IPS DF 6.9 (cell line): ENCODE measurements at regions not wholly inside any gene's neighbourhood (a gene's known extent, or its start where the extent isn't known, plus 50 kb on each side); places are given as distances from the start of the nearest gene placed in this dataset.

Experiments used
- DNase-seq: peaks from one replicate; pipeline ENCODE4 v3.0.0-alpha.2; 2013; ENCODE audit warnings: low read depth, low spot score
- H3K27ac ChIP-seq: one replicate; pipeline ENCODE4 v1.5.1; 2013; ENCODE audit warnings: low read length, control low read depth
- H3K27me3 ChIP-seq: 2 replicates; pipeline ENCODE4 v1.6.1; 2013; ENCODE audit warnings: mild to moderate bottlenecking, low read length; ENCODE audit not compliant: control insufficient read depth, insufficient read depth
- H3K36me3 ChIP-seq: 2 replicates; pipeline ENCODE4 v1.6.1; 2013; ENCODE audit warnings: low read length; ENCODE audit not compliant: control insufficient read depth, insufficient read depth
- H3K4me1 ChIP-seq: 2 replicates; pipeline ENCODE4 v1.6.1; 2013; ENCODE audit warnings: low read length; ENCODE audit not compliant: control insufficient read depth, insufficient read depth
- H3K4me3 ChIP-seq: 2 replicates; pipeline ENCODE4 v1.5.1; 2013; ENCODE audit warnings: mild to moderate bottlenecking, low read length
- H3K9me3 ChIP-seq: 2 replicates; pipeline ENCODE4 v1.6.1; 2013; ENCODE audit warnings: low read length, inconsistent platforms; ENCODE audit not compliant: control insufficient read depth, insufficient read depth
- WGBS: extraction: QIAGEN DNeasy Blood & Tissue Kit; methylation state at CpG from one replicate; pipeline ENCODE4 v1.1.7; 2013; ENCODE audit warnings: mixed read lengths, missing lambda C conversion rate; ENCODE audit not compliant: insufficient read length, insufficient coverage; 5-methylcytosine and 5-hydroxymethylcytosine counted together

DNA sequence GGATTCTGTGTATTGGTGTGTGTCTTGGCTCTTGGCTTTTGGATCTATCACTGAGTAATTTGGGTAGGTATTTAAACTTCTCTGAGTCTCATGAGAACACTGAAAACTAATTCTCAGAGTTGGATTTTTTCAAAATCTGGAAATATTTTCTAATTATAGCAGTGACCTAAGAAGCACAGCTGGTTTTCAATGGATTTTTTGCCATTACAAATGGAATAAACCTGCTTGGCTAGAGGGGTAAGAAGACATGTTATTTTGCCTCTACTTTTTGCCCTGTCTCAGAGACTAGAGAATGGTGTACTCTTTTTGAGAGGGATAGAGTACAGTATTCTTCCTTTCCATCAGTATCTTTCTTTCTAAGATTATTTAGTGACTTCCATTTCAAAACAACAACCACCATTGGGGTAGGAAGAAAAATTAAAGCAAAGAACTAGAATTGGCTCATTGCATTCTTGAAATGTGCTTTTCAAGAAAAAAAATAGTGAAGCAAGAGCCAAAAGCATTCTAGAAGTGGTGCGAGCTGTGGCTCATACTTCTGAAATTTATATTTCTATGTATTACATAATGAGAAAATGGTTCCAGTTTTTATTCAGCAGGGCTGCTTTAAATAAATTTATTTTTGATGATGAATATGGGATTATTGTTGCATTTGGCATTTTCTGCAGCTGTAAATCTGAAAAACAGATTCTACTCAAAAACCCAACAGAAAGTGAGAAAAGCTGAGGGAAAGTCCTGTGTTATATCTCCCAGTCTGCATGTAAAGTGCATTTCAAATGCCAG lies 850.2 kb upstream of the SLIT2 start:
- Histone ChIP-seq H3K4me3 (no peak overlapping the region), H3K27ac (no peak overlapping the region), H3K36me3 (no peaks in the 10 kb centered on the region), H3K4me1 (no peaks in the 10 kb centered on the region), H3K9me3 (no peaks in the 10 kb centered on the region), H3K27me3 (no peaks in the 10 kb centered on the region)
- WGBS: no CpG with 5 or more reads among the region's 1 CpG
- DNase-seq: no peak

DNA sequence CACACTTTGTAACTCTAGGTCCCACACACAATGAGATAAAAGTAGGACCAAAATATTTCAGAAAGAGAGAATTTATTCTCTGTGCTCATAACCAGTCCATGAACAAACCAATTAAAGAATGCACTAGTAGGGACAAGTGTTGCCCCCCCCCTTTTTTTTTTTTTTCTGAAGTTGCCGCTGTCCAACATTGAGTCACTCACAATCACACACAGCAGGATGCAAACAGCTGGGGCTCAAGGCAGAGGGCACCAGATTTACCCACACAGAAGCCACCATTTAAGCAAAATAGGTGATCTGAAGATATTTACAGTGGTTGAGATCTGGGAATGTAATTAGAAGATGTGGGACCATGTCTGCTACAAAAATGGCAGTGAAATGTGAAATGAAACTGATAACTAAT lies 850.9 kb upstream of the SLIT2 start:
- Histone ChIP-seq H3K9me3 (no peaks in the 10 kb centered on the region), H3K4me1 (no peaks in the 10 kb centered on the region), H3K27me3 (no peaks in the 10 kb centered on the region), H3K36me3 (no peaks in the 10 kb centered on the region), H3K27ac (no peak overlapping the region), H3K4me3 (no peak overlapping the region)
- DNase-seq: no peak
- no CpG with 5 or more reads among the region's 1 CpG for WGBS

DNA sequence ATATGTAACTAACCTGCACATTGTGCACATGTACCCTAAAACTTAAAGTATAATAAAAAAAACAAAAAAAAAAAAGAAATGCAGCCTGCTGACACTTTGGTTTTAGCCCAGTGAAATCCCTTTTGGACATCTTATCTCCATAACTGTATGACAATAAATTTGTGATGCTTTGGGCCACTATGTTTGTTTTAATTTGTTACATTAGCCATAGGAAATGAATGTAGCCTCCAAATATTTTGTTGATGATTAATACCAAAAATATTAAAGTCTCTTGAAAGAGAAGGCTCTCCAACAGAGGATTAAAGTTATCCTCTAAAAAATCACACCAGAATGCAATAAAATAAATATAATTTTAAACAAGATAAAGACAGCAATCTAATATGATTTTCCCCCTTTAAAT lies 852.7 kb upstream of the SLIT2 start:
- no peak overlapping the region for H3K4me3 ChIP-seq
- H3K27me3 ChIP-seq: no peaks in the 10 kb centered on the region
- no peak for DNase-seq
- no peak overlapping the region for H3K27ac ChIP-seq
- no peaks in the 10 kb centered on the region for H3K36me3 ChIP-seq
- no peaks in the 10 kb centered on the region for H3K4me1 ChIP-seq
- no peaks in the 10 kb centered on the region for H3K9me3 ChIP-seq

DNA sequence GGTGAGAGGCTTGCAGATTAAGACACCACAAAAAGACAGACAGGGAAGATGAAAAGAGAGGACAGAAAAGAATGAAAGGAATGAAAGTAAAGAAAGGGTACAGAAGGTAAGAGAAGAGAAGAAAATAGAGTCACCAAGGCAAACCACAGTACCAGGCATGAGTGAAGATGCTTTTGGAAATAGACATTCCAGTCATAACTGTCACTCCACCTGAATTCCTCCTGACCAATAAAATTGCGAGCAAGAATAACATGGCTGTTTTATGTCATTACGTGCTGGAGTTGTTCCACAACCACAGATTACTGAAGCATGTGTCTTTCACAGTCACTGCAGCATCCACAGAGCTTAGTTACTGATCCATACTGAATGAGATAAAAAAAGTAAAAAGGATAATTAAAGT lies 864.9 kb upstream of the SLIT2 start:
- no peak overlapping the region for H3K4me3 ChIP-seq
- no peaks in the 10 kb centered on the region for H3K4me1 ChIP-seq
- H3K9me3 ChIP-seq: no peaks in the 10 kb centered on the region
- H3K27me3 ChIP-seq: no peaks in the 10 kb centered on the region
- no CpG with 5 or more reads among the region's 2 CpGs for whole genome bisulfite sequencing
- DNase-seq: no peak
- H3K36me3 ChIP-seq: no peaks in the 10 kb centered on the region
- H3K27ac ChIP-seq: no peak overlapping the region

DNA sequence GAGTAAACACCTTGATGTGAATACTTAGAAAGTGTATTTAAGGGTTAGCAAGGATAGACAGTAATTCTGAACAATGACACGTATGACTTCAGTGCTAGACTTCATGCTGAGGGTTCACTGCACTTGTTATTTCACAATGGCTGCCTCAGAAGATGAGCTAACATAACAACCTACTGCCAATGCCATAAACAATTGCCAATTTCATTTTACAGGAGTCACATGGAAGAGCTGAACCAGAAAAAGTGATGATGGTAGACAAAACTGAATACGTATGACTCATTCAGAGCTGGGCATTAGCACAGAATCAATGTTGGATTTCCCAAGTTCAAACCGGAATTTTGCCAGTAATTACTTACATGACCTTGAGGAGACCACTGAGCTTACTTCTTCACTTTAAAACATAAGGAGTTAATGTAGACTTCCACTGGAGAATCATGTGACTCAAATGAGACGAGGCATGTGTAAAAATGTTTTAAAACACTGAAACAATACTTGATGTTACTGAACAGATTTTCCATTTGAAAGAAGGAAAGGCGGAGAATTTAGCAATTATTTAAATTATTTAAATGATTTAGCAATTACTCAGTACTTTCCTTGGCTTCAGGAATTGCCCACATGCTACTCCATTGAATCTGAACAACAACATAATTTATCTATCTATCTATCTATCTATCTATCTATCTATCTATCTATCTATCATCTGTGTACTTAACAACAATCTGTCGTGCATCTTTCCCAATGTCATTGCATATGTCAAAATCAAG lies 868.5 kb upstream of the SLIT2 start:
- H3K9me3 ChIP-seq: no peaks in the 10 kb centered on the region
- H3K4me3 ChIP-seq: no peak overlapping the region
- H3K36me3 ChIP-seq: no peaks in the 10 kb centered on the region
- H3K27ac ChIP-seq: no peak overlapping the region
- no peaks in the 10 kb centered on the region for H3K4me1 ChIP-seq
- WGBS: no CpG with 5 or more reads among the region's 6 CpGs
- no peak for DNase-seq
- no peaks in the 10 kb centered on the region for H3K27me3 ChIP-seq

DNA sequence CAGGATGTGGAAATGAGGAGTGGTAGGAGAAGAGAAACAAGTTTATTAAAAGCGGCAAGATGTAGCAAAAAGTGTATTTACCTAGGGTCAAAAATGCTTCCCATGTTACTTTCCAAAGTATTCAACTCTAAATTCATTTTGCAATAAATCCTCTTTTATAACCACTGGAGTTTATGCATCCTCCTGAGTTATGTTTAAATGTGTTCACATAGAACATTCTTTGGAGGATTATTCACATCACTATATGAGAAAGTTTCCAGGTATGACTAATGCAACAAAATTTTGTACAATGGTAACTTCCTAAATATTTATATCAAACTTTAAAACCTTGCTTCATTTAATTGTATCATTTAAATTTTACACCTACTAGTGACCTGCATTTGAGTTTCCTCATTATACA lies 870.6 kb upstream of the SLIT2 start:
- Histone ChIP-seq H3K9me3 (no peaks in the 10 kb centered on the region), H3K36me3 (no peaks in the 10 kb centered on the region), H3K27ac (no peak overlapping the region), H3K4me1 (no peaks in the 10 kb centered on the region), H3K27me3 (no peaks in the 10 kb centered on the region), H3K4me3 (no peak overlapping the region)
- no peak for DNase-seq
- no CpG with 5 or more reads among the region's 1 CpG for WGBS

DNA sequence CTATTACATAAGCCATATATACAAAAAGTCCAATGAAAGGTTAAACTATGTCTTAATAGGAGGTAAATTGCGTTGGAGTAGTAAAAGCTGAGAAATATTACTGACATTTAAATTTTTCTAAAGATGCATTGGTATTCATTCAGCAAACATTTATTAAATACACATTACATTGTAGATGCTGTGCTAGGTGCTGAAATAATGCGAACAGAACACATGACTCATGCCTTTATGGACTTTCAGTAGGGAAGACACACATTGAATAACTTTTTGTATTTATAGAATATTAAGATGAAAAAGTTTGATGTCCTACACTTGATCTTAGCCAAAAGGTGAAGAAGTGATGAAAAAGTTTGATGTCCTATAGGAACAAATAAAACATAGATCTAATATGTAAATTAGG lies 871.1 kb upstream of the SLIT2 start:
- no peaks in the 10 kb centered on the region for H3K4me1 ChIP-seq
- H3K27me3 ChIP-seq: no peaks in the 10 kb centered on the region
- H3K9me3 ChIP-seq: no peaks in the 10 kb centered on the region
- no peak overlapping the region for H3K4me3 ChIP-seq
- H3K36me3 ChIP-seq: no peaks in the 10 kb centered on the region
- no peak overlapping the region for H3K27ac ChIP-seq
- DNase-seq: no peak
- no CpG with 5 or more reads among the region's 2 CpGs for WGBS

DNA sequence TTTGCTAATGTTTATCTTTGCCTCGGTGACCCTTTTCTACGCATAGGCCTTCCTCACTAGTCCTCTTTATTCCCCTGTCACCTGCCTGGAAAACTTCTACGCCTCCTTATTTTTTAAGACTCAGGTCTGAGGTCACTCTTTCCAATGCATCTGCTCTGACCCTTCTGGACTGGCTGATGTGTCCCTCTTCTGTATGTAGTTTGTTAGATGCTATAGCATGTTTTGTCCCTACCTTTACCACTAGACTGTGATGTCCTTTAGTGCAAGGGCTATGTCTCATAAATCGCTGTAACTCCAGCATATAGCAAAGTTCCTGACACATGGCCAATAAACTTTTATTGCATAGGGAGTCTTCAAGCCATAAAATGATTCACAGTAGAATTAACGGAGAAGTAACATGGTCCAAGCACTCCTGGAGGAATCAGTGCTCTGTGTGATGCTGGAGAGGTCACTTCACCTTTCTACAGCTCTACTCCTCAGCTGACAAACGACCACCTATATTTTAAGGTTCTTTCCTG lies 872.5 kb upstream of the SLIT2 start:
- Histone ChIP-seq H3K4me1 (no peaks in the 10 kb centered on the region), H3K27ac (no peak overlapping the region), H3K36me3 (no peaks in the 10 kb centered on the region), H3K4me3 (no peak overlapping the region), H3K27me3 (no peaks in the 10 kb centered on the region), H3K9me3 (no peaks in the 10 kb centered on the region)
- no peak for DNase-seq
- no CpG with 5 or more reads among the region's 6 CpGs for WGBS

DNA sequence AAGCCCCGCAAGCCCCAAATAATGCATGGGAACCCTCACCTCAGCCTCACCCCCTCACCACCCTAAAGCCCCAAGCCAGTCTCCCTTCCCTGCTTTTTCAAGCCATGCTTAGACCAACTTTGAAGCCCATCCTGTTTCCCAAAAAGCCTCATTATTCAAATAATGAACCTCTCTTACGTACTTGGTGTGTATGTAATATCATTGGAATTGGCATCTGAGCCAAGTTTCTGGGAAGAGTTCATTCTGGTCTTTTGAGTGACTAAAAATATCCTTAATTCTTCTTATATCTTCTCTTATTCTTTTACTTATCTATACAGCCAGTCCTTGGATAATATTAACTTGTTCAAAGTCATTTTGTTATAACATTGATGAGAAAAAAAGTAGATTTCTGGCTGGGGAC lies 875.8 kb upstream of the SLIT2 start:
- WGBS: no CpG with 5 or more reads among the region's 2 CpGs

DNA sequence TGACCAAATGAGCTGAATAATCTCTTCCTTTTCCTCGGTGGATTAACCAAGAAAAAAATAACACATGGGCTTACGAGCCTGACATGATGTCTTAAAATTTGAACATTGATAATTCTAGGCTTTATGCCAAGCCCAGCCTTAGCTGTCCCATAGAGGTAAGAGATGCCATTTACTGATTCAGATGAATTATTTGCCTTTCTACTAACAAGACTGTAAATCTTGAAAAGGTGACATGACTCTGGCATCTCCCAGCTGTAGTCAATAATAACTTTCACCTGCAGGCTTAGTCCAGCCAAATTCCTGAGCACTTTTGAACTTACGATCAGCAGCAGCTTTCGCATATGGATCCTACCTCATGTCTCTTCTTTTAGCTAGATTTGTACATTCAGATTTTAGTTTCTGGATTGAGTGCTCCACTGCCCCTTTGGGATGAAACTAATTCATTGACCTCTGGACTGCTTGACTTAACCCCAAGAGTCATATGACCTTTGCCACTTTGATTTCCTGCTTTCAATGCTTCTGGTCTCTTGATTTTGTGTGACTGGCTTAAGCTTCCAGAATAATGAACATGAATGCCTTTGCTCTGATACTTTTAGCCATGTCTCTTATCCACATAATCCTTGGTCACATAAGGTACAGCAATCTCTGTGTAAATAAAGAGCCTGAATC lies 876.4 kb upstream of the SLIT2 start:
- Histone ChIP-seq H3K27ac (no peak overlapping the region), H3K4me1 (no peaks in the 10 kb centered on the region), H3K9me3 (no peaks in the 10 kb centered on the region), H3K4me3 (no peak overlapping the region), H3K36me3 (no peaks in the 10 kb centered on the region), H3K27me3 (no peaks in the 10 kb centered on the region)
- no CpG with 5 or more reads among the region's 4 CpGs for WGBS
- DNase-seq: no peak

More for the DNA sequence above, 875.8 kb upstream of the SLIT2 start:
- no peak for DNase-seq
- Histone ChIP-seq H3K27ac (no peak overlapping the region), H3K4me1 (no peaks in the 10 kb centered on the region), H3K36me3 (no peaks in the 10 kb centered on the region), H3K9me3 (no peaks in the 10 kb centered on the region), H3K4me3 (no peak overlapping the region), H3K27me3 (no peaks in the 10 kb centered on the region)
